ENCODE measurements at regions not wholly inside any gene's neighbourhood (a gene's known extent, or its start where the extent isn't known, plus 50 kb on each side); places are given as distances from the start of the nearest gene placed in this dataset.

DNA sequence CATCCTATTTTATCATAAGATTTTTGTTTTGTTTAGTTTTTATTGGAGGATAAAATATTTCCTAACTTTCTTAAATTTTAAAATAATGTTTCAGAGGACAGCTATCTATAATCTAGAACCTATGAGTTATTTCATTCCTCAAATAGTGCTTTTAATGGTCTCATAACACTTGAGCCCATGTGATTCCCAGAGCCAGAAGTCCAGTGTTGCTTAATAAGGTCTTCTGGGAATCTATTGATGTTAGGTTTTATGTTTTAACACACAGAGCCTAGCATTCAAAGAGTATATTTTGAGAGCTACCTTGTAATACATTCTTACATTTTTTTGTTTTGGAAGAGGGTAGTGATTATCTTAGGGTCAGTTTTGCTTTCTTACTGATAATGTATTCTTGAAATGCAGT, 200.2 kb downstream of the CENPW start:
- intact Hi-C loops (cut with DNase I; ENCODE audit: low total_unique reads) = no loop called here
- Histone ChIP-seq H3K27ac (no peak overlapping the region), H3K9me3 (peaks cover 0 to 7% (median 0%) of the 10 kb centered on the region in 8 donors), H3K4me3 (no peak overlapping the region), H3K4me1 (no peaks in the 10 kb centered on the region), H3K27me3 (replicated peaks in 1 of 7) (no peaks in the 10 kb centered on the region), H3K36me3 (no peaks in the 10 kb centered on the region)
- TF ChIP-seq POLR2AphosphoS5 (IDR thresholded peaks at IDR 0.05) (no peak), POLR2A (IDR thresholded peaks at IDR 0.05) (no peak)
- TF ChIP-seq, protein P1, sequence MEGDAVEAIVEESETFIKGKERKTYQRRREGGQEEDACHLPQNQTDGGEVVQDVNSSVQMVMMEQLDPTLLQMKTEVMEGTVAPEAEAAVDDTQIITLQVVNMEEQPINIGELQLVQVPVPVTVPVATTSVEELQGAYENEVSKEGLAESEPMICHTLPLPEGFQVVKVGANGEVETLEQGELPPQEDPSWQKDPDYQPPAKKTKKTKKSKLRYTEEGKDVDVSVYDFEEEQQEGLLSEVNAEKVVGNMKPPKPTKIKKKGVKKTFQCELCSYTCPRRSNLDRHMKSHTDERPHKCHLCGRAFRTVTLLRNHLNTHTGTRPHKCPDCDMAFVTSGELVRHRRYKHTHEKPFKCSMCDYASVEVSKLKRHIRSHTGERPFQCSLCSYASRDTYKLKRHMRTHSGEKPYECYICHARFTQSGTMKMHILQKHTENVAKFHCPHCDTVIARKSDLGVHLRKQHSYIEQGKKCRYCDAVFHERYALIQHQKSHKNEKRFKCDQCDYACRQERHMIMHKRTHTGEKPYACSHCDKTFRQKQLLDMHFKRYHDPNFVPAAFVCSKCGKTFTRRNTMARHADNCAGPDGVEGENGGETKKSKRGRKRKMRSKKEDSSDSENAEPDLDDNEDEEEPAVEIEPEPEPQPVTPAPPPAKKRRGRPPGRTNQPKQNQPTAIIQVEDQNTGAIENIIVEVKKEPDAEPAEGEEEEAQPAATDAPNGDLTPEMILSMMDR (IDR thresholded peaks at IDR 0.05 in 8 of 11, conservative IDR thresholded peaks at IDR 0.05 in 3 of 11) = no peak
- no peak for DNase-seq

DNA sequence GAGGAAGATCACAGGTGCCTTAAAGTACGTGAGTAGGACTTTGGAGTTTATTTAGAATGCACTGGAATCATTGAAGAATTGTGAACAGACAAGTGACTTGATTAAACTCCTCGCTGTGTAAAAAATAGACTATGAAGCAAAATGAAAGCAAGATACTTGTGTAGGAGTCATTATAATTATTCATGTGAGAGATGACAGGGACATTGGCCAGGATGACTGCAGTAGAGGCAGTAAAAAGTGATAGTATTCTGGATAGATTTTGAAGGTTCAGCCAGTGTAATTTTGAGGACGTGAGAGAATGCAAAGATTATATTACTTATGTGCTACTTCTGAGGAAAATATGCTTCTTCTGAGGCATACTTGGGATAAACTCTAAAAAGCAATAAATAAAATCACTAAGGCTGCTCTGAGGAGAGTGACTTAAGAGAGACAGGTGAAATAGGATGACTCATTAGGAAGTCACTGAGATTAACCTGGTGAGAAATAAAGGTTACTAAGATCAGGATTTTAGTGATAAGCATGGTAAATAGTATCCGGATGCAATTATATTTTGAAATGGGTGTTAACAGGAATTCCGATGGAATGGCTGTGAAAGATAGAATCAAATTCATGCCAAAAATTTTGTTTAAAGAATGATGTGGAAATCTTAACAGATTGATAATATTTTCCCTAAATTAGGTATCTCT, 202.0 kb downstream of the CENPW start:
- no peak for DNase-seq
- Histone ChIP-seq H3K9me3 (peaks cover 0 to 7% (median 0%) of the 10 kb centered on the region in 8 donors), H3K36me3 (no peaks in the 10 kb centered on the region), H3K4me1 (no peaks in the 10 kb centered on the region), H3K27ac (no peak overlapping the region), H3K4me3 (no peak overlapping the region), H3K27me3 (replicated peaks in 1 of 7) (no peaks in the 10 kb centered on the region)
- intact Hi-C loops (cut with DNase I; ENCODE audit: low total_unique reads) = no loop called here
- WGBS, 5 donors = 62 to 80% (median 68%) methylated on average over 5 of the region's 5 CpGs
- no peak for TF ChIP-seq POLR2AphosphoS5 (IDR thresholded peaks at IDR 0.05)

DNA sequence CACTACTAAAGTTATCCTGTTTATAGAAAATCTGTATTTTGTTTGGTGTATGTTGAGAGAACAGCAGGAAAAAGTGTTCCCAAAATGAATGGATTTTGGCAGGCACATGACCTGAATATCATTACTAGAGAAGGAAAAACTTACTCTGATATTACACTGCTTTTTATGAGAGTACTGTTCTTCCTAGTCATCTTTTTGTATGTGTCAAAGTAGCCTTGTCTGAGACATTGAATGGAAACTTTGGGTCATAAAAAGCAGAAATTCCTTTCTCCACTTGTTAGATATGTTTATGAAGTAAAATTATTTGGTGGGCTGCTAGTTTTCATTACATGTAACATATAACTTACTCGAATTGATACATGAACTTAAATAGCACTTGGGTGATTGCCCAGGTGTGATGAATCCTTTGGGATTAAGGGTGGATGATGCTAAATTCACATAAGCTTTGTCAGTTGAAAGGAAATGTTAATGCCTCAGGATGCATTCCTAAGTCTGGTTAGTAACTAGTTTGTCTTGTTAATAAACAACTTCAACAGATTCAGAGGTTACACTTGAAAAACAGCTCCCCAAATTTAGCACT, 206.7 kb downstream of the CENPW start:
- intact Hi-C loops (cut with DNase I; ENCODE audit: low total_unique reads) = no loop called here
- H3K27ac ChIP-seq = no peak overlapping the region
- TF ChIP-seq, protein P1 (IDR thresholded peaks at IDR 0.05 in 8 of 11, conservative IDR thresholded peaks at IDR 0.05 in 3 of 11) = no peak
- TF ChIP-seq POLR2A (IDR thresholded peaks at IDR 0.05) (no peak), POLR2AphosphoS5 (IDR thresholded peaks at IDR 0.05) (no peak)
- WGBS, 5 donors = 66 to 84% (median 75%) methylated on average over 1 of the region's 1 CpG
- no peak for DNase-seq
- H3K4me1 ChIP-seq = no peaks in the 10 kb centered on the region
- peaks cover 0 to 7% (median 0%) of the 10 kb centered on the region in 8 donors for H3K9me3 ChIP-seq
- no peak overlapping the region for H3K4me3 ChIP-seq
- no peaks in the 10 kb centered on the region for H3K27me3 ChIP-seq (replicated peaks in 1 of 7)
- no peaks in the 10 kb centered on the region for H3K36me3 ChIP-seq

DNA sequence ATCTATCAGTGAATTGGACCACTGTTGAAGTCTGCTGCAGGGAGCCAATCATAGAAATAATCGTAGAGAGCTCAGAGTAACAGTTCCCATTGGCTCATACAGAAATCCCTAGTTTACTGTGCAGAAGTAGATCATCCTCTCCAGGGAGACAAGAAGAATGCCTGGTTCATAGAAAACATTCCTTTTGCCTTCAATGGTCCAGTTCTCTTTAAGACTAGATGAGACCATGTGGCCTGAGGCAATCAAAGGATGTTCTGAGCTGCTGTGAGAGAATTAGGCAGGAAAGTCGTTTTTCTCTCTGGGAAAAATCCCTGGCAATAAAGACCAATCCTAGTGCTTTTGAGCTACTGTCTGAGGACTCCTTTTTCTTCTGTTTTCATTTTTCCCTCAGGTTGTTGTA, 208.4 kb downstream of the CENPW start:
- no peak overlapping the region for H3K4me3 ChIP-seq
- H3K27me3 ChIP-seq (replicated peaks in 1 of 7) = no peaks in the 10 kb centered on the region
- no peak for DNase-seq
- H3K36me3 ChIP-seq = no peaks in the 10 kb centered on the region
- H3K27ac ChIP-seq = no peak overlapping the region
- intact Hi-C loops (cut with DNase I; ENCODE audit: low total_unique reads) = no loop called here
- H3K9me3 ChIP-seq = peaks cover 0 to 7% (median 0%) of the 10 kb centered on the region in 8 donors
- no peaks in the 10 kb centered on the region for H3K4me1 ChIP-seq
- TF ChIP-seq, protein P1 (IDR thresholded peaks at IDR 0.05 in 8 of 11, conservative IDR thresholded peaks at IDR 0.05 in 3 of 11) = no peak
- TF ChIP-seq POLR2A (IDR thresholded peaks at IDR 0.05) = no peak
- 50 to 69% (median 58%) methylated on average over 2 of the region's 2 CpGs for WGBS, 5 donors

All from spleen (tissue), 11 donors.